Dedifferentiated amniotic fluid mesenchymal stem cell (primary cell): ENCODE measurements at regions not wholly inside any gene's neighbourhood (a gene's known extent, or its start where the extent isn't known, plus 50 kb on each side); places are given as distances from the start of the nearest gene placed in this dataset.
"Not testable (repeated sequence)": the region's sequence is repeated elsewhere in the genome, so short reads cannot be mapped to it uniquely, and the experiment has no call there.

Experiments
- DNase-seq: peaks from one replicate; pipeline ENCODE4 v3.0.0-alpha.2; 2016; ENCODE audit errors: extremely low spot score

- DNase-seq: not testable (repeated sequence)
Observed at GRCh38 chr16:29234536-29235275, 171.8 kb downstream of the NPIPB11 start.

- DNase-seq: not testable (repeated sequence)
Observed at GRCh38 chr16:29233705-29234404, 172.7 kb downstream of the NPIPB11 start.

GRCh38 chr16:29232811-29233704 is 173.5 kb downstream of the NPIPB11 start:
- no peak for DNase-seq

GRCh38 chr16:29232160-29232705 is 174.3 kb downstream of the NPIPB11 start:
- DNase-seq: not testable (repeated sequence)

GRCh38 chr16:29231244-29231643 is 175.3 kb downstream of the NPIPB11 start:
- DNase-seq: no peak

GRCh38 chr16:29230671-29231096 is 175.8 kb downstream of the NPIPB11 start:
- no peak for DNase-seq

GRCh38 chr16:29230006-29230668 is 176.4 kb downstream of the NPIPB11 start:
- DNase-seq: not testable (repeated sequence)

- not testable (repeated sequence) for DNase-seq
Observed at GRCh38 chr16:29229616-29230005, 176.9 kb downstream of the NPIPB11 start.

GRCh38 chr16:29228664-29229611 is 177.6 kb downstream of the NPIPB11 start:
- not testable (repeated sequence) for DNase-seq

- DNase-seq: not testable (repeated sequence)
Observed at GRCh38 chr16:29227751-29228663, 178.5 kb downstream of the NPIPB11 start.

- DNase-seq: no peak
Observed at GRCh38 chr16:29226782-29227181, 179.7 kb downstream of the NPIPB11 start.

GRCh38 chr16:29224675-29225074 is 181.8 kb downstream of the NPIPB11 start:
- DNase-seq: not testable (repeated sequence)

- not testable (repeated sequence) for DNase-seq
Observed at GRCh38 chr16:29222615-29223014, 183.9 kb downstream of the NPIPB11 start.

- DNase-seq: not testable (repeated sequence)
Observed at GRCh38 chr16:29222008-29222407, 184.5 kb downstream of the NPIPB11 start.

- peak; percentile 75 for DNase-seq
Observed at GRCh38 chr16:29221281-29221955, 185.1 kb downstream of the NPIPB11 start.

- DNase-seq: peak; percentile 61
Observed at GRCh38 chr16:29220647-29221191, 185.8 kb downstream of the NPIPB11 start.

- not testable (repeated sequence) for DNase-seq
Observed at GRCh38 chr16:29219966-29220646, 186.4 kb downstream of the NPIPB11 start.
